ENCODE measurements at regions not wholly inside any gene's neighbourhood (a gene's known extent, or its start where the extent isn't known, plus 50 kb on each side); places are given as distances from the start of the nearest gene placed in this dataset.

DNA sequence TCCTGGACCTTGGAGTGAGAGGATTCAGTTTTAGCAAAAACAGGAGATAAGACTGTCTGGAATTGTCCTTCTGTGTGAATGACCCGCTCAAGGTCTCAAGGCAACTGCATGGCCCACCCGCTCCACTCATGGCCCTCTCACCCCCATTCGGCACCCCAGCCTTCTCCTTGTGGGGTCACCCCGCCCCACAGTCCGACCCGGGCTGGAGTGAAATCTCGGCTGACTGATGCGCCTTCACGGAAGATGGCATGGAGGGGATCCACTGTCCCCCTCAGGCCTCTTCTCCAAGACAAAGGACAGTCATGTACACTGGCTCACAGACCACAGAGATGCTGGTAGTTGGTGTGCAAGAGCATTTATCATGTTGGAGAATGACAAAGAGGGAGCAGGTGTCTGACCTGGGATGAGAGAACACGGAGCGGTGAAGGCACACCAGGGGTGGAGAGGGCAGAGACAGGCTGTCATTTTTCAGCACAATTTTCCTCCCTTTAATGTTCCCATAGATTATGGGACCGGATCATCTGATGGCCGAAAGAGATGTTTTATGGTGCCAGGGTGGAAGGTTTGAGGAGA lies 391.9 kb upstream of the TNRC6C start:
- no peaks in the 10 kb centered on the region for H3K9me3 ChIP-seq (ENCODE audit: control insufficient read depth in 4 of 4, low read length in 3 of 4)
- no peak overlapping the region for H3K9ac ChIP-seq (ENCODE audit: low read depth in 1 of 2, low read length in 2 of 2)
- H3K4me1 ChIP-seq (ENCODE audit: control insufficient read depth in 4 of 4, insufficient read depth in 4 of 4, low read length in 3 of 4), result no peaks in the 10 kb centered on the region
- H3K27ac ChIP-seq (ENCODE audit: low read depth in 1 of 2, low read length in 2 of 2), result no peak overlapping the region
- no peak overlapping the region for H3K4me3 ChIP-seq (ENCODE audit: low read depth in 1 of 3, low read length in 3 of 3)
- DNase-seq (ENCODE audit: low spot score), result no peak
- H3K27me3 ChIP-seq (ENCODE audit: control insufficient read depth in 4 of 4, insufficient read depth in 4 of 4, low read length in 3 of 4), result peaks cover 0 to 3% (median 1%) of the 10 kb centered on the region in 4 donors
- no peaks in the 10 kb centered on the region for H3K36me3 ChIP-seq (ENCODE audit: control insufficient read depth in 4 of 4, insufficient read depth in 3 of 4, low read depth in 1 of 4, low read length in 3 of 4)
- WGBS, result 90% methylated on average over 13 of the region's 13 CpGs
- TF ChIP-seq FOXA1 (IDR thresholded peaks at IDR 0.05), result no peak
- TF ChIP-seq NR2F2 (IDR thresholded peaks at IDR 0.05), result no peak
- no peak for TF ChIP-seq FOXA2 (IDR thresholded peaks at IDR 0.05)
- TF ChIP-seq, protein P1, sequence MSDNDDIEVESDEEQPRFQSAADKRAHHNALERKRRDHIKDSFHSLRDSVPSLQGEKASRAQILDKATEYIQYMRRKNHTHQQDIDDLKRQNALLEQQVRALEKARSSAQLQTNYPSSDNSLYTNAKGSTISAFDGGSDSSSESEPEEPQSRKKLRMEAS (IDR thresholded peaks at IDR 0.05), result no peak
- no peak for TF ChIP-seq SP1 (IDR thresholded peaks at IDR 0.05)
- TF ChIP-seq YY1 (IDR thresholded peaks at IDR 0.05), result no peak
- TF ChIP-seq EGR1 (IDR thresholded peaks at IDR 0.05; ENCODE audit: low read depth in 2 of 2), result no peak
- TF ChIP-seq, protein P2, sequence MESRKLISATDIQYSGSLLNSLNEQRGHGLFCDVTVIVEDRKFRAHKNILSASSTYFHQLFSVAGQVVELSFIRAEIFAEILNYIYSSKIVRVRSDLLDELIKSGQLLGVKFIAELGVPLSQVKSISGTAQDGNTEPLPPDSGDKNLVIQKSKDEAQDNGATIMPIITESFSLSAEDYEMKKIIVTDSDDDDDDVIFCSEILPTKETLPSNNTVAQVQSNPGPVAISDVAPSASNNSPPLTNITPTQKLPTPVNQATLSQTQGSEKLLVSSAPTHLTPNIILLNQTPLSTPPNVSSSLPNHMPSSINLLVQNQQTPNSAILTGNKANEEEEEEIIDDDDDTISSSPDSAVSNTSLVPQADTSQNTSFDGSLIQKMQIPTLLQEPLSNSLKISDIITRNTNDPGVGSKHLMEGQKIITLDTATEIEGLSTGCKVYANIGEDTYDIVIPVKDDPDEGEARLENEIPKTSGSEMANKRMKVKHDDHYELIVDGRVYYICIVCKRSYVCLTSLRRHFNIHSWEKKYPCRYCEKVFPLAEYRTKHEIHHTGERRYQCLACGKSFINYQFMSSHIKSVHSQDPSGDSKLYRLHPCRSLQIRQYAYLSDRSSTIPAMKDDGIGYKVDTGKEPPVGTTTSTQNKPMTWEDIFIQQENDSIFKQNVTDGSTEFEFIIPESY (IDR thresholded peaks at IDR 0.05), result no peak
- TF ChIP-seq TAF1 (conservative IDR thresholded peaks at IDR 0.05), result no peak
- no peak for TF ChIP-seq HNF4A (conservative IDR thresholded peaks at IDR 0.05)
- TF ChIP-seq, protein P3, sequence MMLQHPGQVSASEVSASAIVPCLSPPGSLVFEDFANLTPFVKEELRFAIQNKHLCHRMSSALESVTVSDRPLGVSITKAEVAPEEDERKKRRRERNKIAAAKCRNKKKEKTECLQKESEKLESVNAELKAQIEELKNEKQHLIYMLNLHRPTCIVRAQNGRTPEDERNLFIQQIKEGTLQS (IDR thresholded peaks at IDR 0.05), result no peak
- no peak for TF ChIP-seq RXRA (IDR thresholded peaks at IDR 0.05)
- TF ChIP-seq, protein P4, sequence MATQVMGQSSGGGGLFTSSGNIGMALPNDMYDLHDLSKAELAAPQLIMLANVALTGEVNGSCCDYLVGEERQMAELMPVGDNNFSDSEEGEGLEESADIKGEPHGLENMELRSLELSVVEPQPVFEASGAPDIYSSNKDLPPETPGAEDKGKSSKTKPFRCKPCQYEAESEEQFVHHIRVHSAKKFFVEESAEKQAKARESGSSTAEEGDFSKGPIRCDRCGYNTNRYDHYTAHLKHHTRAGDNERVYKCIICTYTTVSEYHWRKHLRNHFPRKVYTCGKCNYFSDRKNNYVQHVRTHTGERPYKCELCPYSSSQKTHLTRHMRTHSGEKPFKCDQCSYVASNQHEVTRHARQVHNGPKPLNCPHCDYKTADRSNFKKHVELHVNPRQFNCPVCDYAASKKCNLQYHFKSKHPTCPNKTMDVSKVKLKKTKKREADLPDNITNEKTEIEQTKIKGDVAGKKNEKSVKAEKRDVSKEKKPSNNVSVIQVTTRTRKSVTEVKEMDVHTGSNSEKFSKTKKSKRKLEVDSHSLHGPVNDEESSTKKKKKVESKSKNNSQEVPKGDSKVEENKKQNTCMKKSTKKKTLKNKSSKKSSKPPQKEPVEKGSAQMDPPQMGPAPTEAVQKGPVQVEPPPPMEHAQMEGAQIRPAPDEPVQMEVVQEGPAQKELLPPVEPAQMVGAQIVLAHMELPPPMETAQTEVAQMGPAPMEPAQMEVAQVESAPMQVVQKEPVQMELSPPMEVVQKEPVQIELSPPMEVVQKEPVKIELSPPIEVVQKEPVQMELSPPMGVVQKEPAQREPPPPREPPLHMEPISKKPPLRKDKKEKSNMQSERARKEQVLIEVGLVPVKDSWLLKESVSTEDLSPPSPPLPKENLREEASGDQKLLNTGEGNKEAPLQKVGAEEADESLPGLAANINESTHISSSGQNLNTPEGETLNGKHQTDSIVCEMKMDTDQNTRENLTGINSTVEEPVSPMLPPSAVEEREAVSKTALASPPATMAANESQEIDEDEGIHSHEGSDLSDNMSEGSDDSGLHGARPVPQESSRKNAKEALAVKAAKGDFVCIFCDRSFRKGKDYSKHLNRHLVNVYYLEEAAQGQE (IDR thresholded peaks at IDR 0.05), result no peak
- no peak for TF ChIP-seq JUND (IDR thresholded peaks at IDR 0.05)
- TF ChIP-seq GABPA (IDR thresholded peaks at IDR 0.05 in 1 of 2, conservative IDR thresholded peaks at IDR 0.05 in 1 of 2), result no peak
- no peak for TF ChIP-seq RAD21 (IDR thresholded peaks at IDR 0.05)

DNA sequence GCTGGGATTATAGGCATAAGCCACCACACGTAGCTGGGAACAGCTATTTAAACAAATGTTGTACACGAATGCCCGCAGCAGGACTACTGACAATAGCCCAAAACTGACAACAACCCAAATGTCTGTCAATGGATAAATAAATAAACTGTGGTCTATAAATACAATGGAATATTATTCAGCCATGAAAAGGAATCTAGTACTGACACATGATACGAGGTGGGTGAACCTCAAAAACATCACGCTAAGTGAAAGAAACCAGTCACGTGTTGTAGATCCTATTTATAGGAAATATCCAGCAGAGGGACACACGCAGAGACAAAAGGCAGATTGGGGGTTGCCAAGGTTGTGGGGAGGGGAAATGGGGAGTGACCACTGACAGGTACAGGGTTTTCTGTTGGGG lies 390.0 kb upstream of the TNRC6C start:
- TF ChIP-seq RXRA (IDR thresholded peaks at IDR 0.05), result no peak
- TF ChIP-seq FOXA2 (IDR thresholded peaks at IDR 0.05), result no peak
- TF ChIP-seq HNF4A (conservative IDR thresholded peaks at IDR 0.05), result no peak
- no peak for TF ChIP-seq YY1 (IDR thresholded peaks at IDR 0.05)
- TF ChIP-seq, protein P1 (IDR thresholded peaks at IDR 0.05), result no peak
- no peak for TF ChIP-seq HNF4G (IDR thresholded peaks at IDR 0.05)
- Histone ChIP-seq H3K9me3 (ENCODE audit: control insufficient read depth in 4 of 4, low read length in 3 of 4) (no peaks in the 10 kb centered on the region), H3K4me3 (ENCODE audit: low read depth in 1 of 3, low read length in 3 of 3) (no peak overlapping the region), H3K36me3 (ENCODE audit: control insufficient read depth in 4 of 4, insufficient read depth in 3 of 4, low read depth in 1 of 4, low read length in 3 of 4) (no peaks in the 10 kb centered on the region), H3K4me1 (ENCODE audit: control insufficient read depth in 4 of 4, insufficient read depth in 4 of 4, low read length in 3 of 4) (peaks cover 0 to 4% (median 1%) of the 10 kb centered on the region in 4 donors), H3K27me3 (ENCODE audit: control insufficient read depth in 4 of 4, insufficient read depth in 4 of 4, low read length in 3 of 4) (peaks cover 0 to 7% (median 3%) of the 10 kb centered on the region in 4 donors), H3K27ac (ENCODE audit: low read depth in 1 of 2, low read length in 2 of 2) (no peak overlapping the region), H3K9ac (ENCODE audit: low read depth in 1 of 2, low read length in 2 of 2) (no peak overlapping the region)
- WGBS, result 87% methylated on average over 7 of the region's 7 CpGs
- no peak for DNase-seq (ENCODE audit: low spot score)

Data from liver (tissue), 7 donors.